ENCODE measurements at regions not wholly inside any gene's neighbourhood (a gene's known extent, or its start where the extent isn't known, plus 50 kb on each side); places are given as distances from the start of the nearest gene placed in this dataset.

DNA sequence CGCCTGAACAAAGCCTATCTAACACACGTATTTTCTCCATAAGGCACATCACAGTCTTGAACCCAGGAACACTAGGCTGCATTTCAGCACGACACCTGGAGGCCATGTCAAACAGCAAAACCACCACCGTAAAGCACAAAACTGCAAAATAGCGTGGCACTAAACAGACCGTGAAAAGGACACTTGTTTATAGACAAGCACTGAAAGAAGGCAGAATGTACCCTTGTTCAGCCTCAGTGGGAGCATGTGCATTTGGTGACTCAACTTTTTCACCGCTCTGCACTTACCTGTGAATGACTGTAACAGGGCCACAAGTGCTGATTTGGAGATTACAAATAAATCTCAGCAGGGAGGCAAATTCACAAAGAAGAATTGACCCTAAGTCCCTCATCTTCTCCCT is 80.8 kb downstream of the ISG20 start:
- TF ChIP-seq POLR2AphosphoS5 (IDR thresholded peaks at IDR 0.05; ENCODE audit: low read depth, low read length) (no peak), TAF1 (IDR thresholded peaks at IDR 0.05; ENCODE audit: borderline replicate concordance, insufficient read depth, low read length) (no peak), FOXP2 (optimal IDR thresholded peaks at IDR 0.05; ENCODE audit: borderline replicate concordance, extremely low read depth, extremely low read length, insufficient read depth) (no peak), SIN3A (IDR thresholded peaks at IDR 0.05; ENCODE audit: borderline replicate concordance, insufficient read depth, low read length) (no peak)
- TF ChIP-seq, protein P1, sequence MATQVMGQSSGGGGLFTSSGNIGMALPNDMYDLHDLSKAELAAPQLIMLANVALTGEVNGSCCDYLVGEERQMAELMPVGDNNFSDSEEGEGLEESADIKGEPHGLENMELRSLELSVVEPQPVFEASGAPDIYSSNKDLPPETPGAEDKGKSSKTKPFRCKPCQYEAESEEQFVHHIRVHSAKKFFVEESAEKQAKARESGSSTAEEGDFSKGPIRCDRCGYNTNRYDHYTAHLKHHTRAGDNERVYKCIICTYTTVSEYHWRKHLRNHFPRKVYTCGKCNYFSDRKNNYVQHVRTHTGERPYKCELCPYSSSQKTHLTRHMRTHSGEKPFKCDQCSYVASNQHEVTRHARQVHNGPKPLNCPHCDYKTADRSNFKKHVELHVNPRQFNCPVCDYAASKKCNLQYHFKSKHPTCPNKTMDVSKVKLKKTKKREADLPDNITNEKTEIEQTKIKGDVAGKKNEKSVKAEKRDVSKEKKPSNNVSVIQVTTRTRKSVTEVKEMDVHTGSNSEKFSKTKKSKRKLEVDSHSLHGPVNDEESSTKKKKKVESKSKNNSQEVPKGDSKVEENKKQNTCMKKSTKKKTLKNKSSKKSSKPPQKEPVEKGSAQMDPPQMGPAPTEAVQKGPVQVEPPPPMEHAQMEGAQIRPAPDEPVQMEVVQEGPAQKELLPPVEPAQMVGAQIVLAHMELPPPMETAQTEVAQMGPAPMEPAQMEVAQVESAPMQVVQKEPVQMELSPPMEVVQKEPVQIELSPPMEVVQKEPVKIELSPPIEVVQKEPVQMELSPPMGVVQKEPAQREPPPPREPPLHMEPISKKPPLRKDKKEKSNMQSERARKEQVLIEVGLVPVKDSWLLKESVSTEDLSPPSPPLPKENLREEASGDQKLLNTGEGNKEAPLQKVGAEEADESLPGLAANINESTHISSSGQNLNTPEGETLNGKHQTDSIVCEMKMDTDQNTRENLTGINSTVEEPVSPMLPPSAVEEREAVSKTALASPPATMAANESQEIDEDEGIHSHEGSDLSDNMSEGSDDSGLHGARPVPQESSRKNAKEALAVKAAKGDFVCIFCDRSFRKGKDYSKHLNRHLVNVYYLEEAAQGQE (IDR thresholded peaks at IDR 0.05; ENCODE audit: insufficient read depth in 1 of 2, low read depth in 2 of 2, low read length in 2 of 2), result no peak

DNA sequence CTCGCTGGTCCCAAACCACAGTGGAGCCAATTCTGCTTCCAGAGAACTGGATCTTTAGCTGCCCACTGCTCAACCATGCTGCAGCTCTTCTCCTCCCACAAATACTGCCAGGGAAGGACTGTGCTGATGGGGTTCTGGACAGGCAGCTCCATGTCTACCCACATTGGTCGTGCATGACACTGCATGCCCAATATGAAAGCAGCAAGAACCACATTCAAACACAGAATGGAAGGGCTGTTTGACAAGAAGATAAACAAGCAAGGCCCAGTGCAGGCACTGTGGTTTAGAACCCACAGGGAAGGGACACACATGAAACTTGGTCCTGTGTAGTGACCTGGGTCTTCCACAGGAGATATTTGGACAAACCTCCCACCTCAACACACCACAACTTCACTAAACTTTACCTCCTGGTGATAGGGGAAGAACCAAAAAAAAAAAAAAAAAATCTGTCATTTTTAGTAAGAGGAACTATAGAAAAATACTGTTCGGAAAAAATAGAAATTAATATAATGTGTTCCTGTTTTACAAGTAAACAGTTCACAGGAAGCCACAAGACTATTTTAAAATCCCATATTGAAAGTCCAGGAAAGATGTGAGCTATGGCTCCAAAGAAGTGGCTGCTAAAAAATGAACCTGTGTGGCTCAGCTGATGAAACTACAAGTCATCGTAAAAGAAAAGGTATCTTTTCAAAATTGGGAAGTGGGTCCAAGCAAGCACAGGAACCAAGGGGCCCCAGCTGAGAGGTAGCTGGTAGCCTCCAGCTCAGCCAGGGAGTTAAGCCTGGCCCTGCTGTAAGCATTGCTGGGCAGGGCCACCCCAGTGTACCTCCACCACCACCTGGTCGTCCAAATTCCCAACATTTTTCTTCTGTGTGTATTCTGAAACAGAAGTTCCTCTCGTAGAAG is 77.7 kb upstream of the ACAN start:
- TF ChIP-seq SIN3A (IDR thresholded peaks at IDR 0.05; ENCODE audit: borderline replicate concordance, insufficient read depth, low read length), result no peak
- no peak for TF ChIP-seq POLR2AphosphoS5 (IDR thresholded peaks at IDR 0.05; ENCODE audit: low read depth, low read length)
- TF ChIP-seq FOXP2 (optimal IDR thresholded peaks at IDR 0.05; ENCODE audit: borderline replicate concordance, extremely low read depth, extremely low read length, insufficient read depth), result no peak
- TF ChIP-seq TAF1 (IDR thresholded peaks at IDR 0.05; ENCODE audit: borderline replicate concordance, insufficient read depth, low read length), result no peak
- TF ChIP-seq, protein P1 (IDR thresholded peaks at IDR 0.05; ENCODE audit: insufficient read depth in 1 of 2, low read depth in 2 of 2, low read length in 2 of 2), result no peak

DNA sequence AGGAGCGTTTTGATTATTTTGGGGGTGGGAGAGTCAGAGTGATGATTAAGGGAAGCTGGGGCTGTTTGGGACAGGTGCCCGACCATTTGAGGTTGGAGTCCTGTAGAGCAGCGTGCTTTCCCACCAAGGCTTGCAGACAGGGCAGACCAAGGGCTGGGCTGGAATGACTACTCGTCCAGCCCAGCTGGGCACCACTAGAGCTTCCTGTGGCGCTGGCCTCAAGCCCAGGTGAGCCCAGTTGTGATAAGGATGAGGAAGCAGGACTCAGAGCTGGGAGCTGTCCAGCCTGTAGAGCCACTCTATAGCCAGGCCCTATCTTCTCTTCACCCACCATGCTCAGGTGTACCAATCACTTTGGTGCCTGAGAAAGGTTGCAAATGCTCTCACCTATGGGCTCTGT is 75.8 kb upstream of the ACAN start:
- TF ChIP-seq, protein P1 (IDR thresholded peaks at IDR 0.05; ENCODE audit: insufficient read depth in 1 of 2, low read depth in 2 of 2, low read length in 2 of 2), result peak; percentile 64 to 82
- TF ChIP-seq FOXP2 (optimal IDR thresholded peaks at IDR 0.05; ENCODE audit: borderline replicate concordance, extremely low read depth, extremely low read length, insufficient read depth), result no peak

DNA sequence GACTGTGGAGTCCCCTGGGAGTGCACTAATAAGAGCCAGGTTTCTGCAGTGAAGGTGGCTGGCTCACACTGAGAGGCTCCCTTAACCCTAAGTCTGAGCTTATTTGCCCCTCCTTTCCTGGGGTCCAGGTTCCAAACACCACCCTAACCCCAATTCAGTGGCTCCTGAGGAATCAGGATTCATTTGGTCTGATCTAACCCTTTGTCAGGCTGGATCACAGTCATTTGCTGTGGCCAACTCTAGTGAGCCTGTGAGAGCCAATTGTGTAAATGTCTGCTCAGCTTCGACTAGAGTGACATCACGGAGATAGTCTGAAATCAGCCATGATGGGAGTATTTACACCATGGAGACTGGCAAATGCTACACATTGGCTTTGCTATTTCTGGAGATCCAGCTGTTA is 73.7 kb upstream of the ACAN start:
- TF ChIP-seq, protein P1 (IDR thresholded peaks at IDR 0.05; ENCODE audit: insufficient read depth in 1 of 2, low read depth in 2 of 2, low read length in 2 of 2), result no peak
- TF ChIP-seq POLR2AphosphoS5 (IDR thresholded peaks at IDR 0.05; ENCODE audit: low read depth, low read length) (no peak), TAF1 (IDR thresholded peaks at IDR 0.05; ENCODE audit: borderline replicate concordance, insufficient read depth, low read length) (no peak), FOXP2 (optimal IDR thresholded peaks at IDR 0.05; ENCODE audit: borderline replicate concordance, extremely low read depth, extremely low read length, insufficient read depth) (no peak), SIN3A (IDR thresholded peaks at IDR 0.05; ENCODE audit: borderline replicate concordance, insufficient read depth, low read length) (no peak)
